Uterus (tissue), 2 donors: ENCODE measurements at regions not wholly inside any gene's neighbourhood (a gene's known extent, or its start where the extent isn't known, plus 50 kb on each side); places are given as distances from the start of the nearest gene placed in this dataset.

Experiments used
- CTCF ChIP-seq, 4 experiments: fragments of 200-600 bp in 2 of 4; fragments of 450-650 bp in 2 of 4; sonication (generic) in 2 of 4; IDR thresholded peaks; one replicate each; pipeline ENCODE4 v1.5.1; 2016 to 2019; ENCODE audit warnings: antibody characterized with exemption in 4 of 4, mild to moderate bottlenecking in 2 of 4, moderate library complexity in 1 of 4
- POLR2A ChIP-seq, 2 donors: fragments of 450-650 bp; IDR thresholded peaks; one replicate each; pipeline ENCODE4 v1.6.1; 2016; ENCODE audit warnings: antibody characterized with exemption in 2 of 2, mild to moderate bottlenecking in 1 of 2, moderate library complexity in 1 of 2

DNA sequence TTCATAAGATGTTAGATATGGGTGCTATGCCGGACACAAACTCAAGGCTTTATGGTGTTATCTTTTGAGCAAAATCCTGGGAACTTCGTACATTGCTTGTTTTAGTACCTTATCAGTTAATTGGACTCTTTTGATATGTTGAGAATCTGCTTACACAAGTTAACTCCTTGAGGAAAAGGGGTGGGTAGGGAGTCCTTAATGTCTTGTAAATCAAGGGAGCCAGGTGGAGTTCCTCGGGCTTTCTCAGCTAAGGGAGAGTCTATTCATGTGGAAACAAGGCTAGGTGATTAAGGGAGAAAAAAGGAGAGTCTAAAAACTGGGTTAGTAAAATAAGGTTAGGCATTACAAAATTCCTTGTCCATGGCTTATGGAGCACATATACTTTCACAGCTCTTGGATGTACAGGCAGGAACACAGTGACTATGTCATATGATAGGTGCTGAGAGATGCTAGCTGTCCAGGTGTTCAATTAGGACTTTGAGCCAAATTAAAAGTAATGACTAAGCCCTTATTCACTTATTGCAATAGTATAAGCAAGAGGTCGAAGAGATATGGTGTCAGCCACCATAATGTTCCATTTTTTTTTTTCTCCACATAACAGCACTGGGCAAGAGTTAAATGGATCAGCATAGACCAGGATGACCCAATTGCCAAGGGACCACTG, 59.5 kb upstream of the DYNAP start:
- TF ChIP-seq CTCF (IDR thresholded peaks at IDR 0.05) (no peak), POLR2A (IDR thresholded peaks at IDR 0.05) (no peak)
